Caki2 (cell line): ENCODE measurements at regions not wholly inside any gene's neighbourhood (a gene's known extent, or its start where the extent isn't known, plus 50 kb on each side); places are given as distances from the start of the nearest gene placed in this dataset.
"Not testable (repeated sequence)": the region's sequence is repeated elsewhere in the genome, so short reads cannot be mapped to it uniquely, and the experiment has no call there.

Experiments used
- DNase-seq: peaks from one replicate; pipeline ENCODE4 v3.0.0-alpha.2; 2015; ENCODE audit warnings: low read depth
- in situ Hi-C: cut with HindIII; loops from 2 replicates; pipeline ENCODE4 v1.10.0; 2016; ENCODE audit warnings: low sequenced_read_pairs, low pct_unique_long_range_greater_than_20kb, mixed read lengths

DNA sequence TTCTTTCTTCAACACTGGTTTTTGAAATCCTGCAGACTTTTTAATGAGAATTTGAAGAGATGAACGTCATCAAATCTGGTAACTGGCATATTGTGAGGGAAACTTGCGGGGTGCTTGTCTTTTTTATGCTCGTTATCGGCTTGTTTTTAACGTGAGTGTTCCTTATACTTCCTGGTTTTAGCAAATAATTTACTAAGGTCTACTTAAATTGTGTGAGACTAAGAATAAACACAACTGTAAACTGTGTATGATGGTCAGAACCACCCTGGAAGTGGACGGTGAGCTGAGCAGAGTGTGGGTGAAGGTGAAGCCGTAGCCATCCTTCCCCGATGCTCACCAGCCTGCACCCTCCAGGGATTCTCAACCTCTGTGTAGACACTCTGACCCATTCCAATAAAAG is 82.3 kb upstream of the CDC42EP3 start:
- in situ Hi-C loops, result no loop called here
- DNase-seq, result no peak

DNA sequence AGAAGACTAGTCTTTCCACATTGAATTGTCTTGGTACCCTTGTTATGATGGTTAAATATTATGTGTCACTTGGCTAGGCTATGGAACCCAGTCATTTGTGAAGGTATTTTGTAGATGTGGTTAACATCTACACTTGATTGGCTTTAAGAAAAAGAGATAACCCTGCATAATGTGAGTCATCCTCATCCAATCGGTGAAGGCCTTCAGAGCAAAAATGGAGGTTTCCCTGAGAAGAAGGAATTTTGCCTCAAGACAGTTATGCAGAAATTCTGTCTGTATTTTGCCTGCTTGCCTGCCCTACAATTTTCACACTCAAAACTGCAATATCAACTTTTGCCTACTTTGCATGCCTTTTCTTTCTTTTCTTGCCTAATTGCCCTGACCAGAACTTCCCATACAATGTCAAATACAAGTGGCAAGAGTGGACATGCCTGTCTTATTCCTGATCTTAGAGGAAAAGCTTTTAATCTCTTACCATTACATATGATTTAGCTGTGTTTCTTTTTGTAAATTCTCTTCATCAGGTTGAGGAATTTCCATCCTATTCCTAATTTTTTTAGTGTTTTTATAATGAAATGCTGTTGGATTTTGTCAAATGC is 84.6 kb upstream of the CDC42EP3 start:
- DNase-seq, result peak; percentile 68
- in situ Hi-C loops, result not testable (repeated sequence)

DNA sequence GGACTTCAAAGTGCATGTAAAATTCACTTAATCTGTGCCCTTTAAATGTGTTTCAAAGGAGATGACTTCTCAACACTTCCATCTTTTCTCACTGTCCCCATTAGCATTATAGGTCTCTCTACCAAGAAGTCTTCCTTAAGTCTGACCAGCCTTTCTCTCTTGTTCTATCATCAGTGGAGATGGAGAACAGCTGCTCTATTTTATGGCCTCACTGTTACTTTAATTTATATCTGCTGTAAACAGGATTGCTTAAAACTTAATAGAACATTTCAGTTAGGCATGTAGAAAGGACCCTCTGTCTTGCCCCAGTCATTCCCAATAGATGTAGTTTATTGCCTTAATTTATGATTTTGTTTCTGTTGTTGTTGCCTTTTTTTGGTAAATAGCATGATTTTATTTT is 86.0 kb upstream of the CDC42EP3 start:
- DNase-seq, in situ Hi-C loops: not testable (repeated sequence)

GRCh38 chr2:37758141-37758601 is 86.7 kb upstream of the CDC42EP3 start:
- in situ Hi-C loops, DNase-seq: not testable (repeated sequence)

DNA sequence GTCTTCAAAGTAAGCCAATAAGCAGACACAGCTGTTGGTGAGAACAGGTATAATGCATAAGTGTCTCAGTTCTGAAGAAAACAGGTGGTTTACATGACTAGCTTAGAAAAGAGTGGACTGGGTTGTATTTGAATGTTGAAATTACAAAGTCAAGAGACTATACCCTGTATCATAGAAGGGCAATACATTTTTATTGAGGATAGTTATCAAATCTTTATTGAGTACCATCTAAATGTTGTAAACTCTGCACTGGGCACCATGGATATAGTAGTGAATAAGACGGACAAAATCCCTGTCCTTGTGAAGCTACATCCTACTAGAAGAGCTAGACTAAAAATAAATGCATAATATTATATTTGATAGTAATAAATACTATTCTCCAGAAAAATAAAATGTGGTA is 88.5 kb upstream of the CDC42EP3 start:
- DNase-seq, in situ Hi-C loops: not testable (repeated sequence)

- in situ Hi-C loops, result no loop called here
These were observed 89.0 kb upstream of the CDC42EP3 start for GRCh38 chr2:37760471-37760870.

GRCh38 chr2:37762281-37762680 is 90.8 kb upstream of the CDC42EP3 start:
- DNase-seq, in situ Hi-C loops: not testable (repeated sequence)

More at GRCh38 chr2:37760471-37760870, 89.0 kb upstream of the CDC42EP3 start:
- no peak for DNase-seq

- in situ Hi-C loops, result no loop called here
- no peak for DNase-seq
These were observed 93.3 kb upstream of the CDC42EP3 start for GRCh38 chr2:37764739-37765138.

DNA sequence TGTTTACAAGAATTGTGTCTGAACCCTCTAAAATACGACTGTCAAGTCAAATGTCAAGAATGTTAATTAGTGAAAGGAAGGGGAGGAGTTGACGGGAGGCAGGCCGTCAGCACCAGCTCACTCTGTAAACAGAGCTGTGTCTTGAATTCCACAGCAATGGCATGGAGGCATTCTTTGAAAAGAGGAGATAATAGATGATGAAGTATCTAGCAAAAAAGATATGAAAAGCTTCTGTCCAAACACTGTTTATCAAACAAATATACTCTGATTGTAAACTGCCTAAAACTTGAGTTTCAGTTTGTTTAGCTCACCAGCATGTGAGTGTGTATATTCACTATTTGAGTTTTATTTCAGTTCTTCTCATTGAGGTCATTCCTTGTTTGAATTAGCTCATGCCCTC is 94.7 kb upstream of the CDC42EP3 start:
- in situ Hi-C loops, result no loop called here
- no peak for DNase-seq

DNA sequence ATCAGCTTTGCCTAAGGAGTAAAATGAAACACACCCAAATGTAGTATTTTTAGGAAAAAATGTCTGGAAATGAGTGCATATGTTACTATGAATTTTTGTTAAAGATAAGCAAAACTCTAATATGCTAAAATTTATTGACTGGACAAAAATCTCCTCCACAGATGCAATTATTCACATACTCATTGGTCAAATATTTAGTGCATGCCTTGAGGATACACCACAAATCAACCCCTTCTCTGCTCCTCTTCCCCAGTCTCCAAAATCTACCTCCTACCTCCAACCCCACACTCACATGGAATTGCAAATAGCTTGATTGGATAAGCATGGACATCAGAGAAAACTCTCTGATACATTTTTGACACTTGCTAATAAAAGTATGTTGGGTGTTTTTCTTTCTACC is 95.6 kb upstream of the CDC42EP3 start:
- no peak for DNase-seq
- in situ Hi-C loops, result no loop called here

GRCh38 chr2:37767959-37768925 is 96.8 kb upstream of the CDC42EP3 start:
- peak; percentile 60 for DNase-seq
- in situ Hi-C loops, result no loop called here

GRCh38 chr2:37769551-37769950 is 98.1 kb upstream of the CDC42EP3 start:
- in situ Hi-C loops, result no loop called here
- DNase-seq, result no peak

DNA sequence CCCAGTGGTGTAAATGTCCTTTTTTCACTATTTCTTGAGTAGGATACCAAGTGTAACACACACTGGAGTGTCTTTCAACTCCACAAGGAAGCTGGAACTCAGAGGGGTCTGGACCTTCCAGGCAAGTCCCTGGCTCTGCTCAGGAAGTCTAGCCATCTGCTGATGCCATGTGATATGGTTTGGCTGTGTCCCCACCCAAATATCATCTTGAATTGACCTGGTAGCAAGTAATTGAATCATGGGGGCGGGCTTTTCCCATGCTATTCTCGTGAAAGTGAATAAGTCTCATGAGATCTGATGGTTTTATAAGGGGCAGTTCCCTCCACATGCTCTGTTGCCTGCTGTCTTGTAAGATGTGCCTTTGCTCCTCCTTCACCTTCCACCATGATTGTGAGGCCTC is 99.4 kb upstream of the CDC42EP3 start:
- DNase-seq, result no peak
- in situ Hi-C loops, result no loop called here

GRCh38 chr2:37771600-37772088 is 100.2 kb upstream of the CDC42EP3 start:
- in situ Hi-C loops, result no loop called here
- no peak for DNase-seq

DNA sequence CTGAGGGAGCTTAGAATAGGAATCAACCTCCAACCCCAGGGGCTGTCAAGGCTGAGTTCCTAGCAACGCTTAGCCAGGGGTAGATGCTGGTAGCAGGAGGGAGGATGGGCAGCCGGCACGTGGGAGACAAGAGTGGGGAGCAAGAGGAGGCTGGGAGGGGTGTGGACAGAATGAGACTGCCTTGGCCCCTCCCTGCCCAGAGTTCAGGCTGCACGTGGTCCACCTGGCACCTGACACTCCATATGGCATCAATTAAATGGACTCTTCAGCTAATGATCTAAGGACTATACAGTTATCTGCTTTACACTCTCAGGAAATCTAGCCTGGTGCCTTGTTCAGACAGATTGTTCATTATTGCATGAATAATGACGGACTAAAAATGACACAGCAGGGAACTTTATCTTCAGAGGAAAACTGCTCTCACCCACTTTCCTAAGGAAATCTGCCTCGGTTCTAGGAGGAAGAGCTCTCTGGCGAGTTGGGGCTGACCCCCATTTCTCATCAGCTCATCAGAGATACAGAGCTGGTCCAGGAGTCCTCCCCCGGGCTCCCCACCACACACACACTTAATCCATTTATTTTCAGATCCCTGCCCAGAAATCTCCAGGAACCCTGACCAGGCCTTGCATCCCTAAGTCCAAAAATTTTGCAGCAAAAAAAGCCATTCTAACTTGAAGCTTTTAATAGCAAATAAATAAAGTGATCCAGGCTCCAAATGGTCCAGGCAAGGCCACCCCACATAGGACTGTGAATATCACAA is 102.1 kb upstream of the CDC42EP3 start:
- no peak for DNase-seq

GRCh38 chr2:37774171-37774944 is 102.9 kb upstream of the CDC42EP3 start:
- in situ Hi-C loops, DNase-seq: not testable (repeated sequence)

More for the DNA sequence above, 102.1 kb upstream of the CDC42EP3 start:
- in situ Hi-C loops, result no loop called here

DNA sequence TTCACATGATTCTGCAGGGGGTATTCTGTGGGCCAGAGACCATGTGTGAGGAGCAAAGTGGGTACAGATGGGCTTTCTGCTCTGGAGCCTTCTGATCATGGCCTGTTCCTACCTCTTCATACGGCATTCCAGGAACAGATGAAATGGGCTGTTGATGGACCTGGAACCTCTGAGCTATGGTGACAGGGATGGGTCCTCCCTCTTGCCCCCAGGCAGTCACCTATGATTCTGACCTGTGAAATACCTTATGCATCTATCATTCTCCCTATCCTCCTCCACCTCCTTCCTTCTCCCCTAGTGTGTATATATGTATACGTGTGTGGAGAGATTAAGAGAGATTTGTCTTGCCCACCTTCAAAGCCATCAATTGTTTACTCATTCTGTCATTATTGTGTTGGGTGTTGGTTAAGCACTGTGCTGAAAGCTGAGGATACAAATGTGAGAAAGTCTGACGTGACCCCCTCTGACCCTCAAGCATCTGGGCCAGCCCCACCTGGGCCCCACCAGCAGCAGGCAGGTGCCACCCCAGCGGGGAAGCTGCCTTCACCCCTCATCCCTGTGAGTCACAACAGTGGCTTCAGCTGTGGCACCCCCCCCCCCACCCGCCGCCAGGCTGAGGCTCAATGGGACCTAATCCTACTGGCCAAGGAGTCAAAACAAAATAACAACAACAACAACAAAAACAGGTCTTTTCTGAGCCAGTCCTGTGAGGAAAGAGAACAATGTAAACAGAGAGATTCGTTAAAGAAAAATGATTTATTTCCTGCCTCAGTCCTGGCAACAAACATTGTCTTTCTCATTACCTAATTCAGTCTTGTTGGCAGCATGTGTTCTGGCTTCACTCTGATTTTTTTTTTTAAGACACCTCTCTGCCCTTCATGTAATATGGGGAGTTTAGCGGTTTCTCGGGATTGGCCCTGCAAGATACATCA is 103.8 kb upstream of the CDC42EP3 start:
- in situ Hi-C loops, result no loop called here
- no peak for DNase-seq
